GM20000 (cell line): ENCODE measurements at regions not wholly inside any gene's neighbourhood (a gene's known extent, or its start where the extent isn't known, plus 50 kb on each side); places are given as distances from the start of the nearest gene placed in this dataset.

Experiments used
- DNase-seq: peaks from one replicate; pipeline ENCODE4 v3.0.0; 2012; ENCODE audit warnings: low spot score
- CTCF ChIP-seq: IDR thresholded peaks from 2 replicates; pipeline ENCODE4 v1.5.1; 2012; ENCODE audit warnings: mild to moderate bottlenecking, control low read depth; ENCODE audit errors: extremely low read depth, missing control alignments

GRCh38 chr4:156241896-156242295 is 288.2 kb upstream of the CTSO start:
- TF ChIP-seq CTCF, result no peak
- no peak for DNase-seq

DNA sequence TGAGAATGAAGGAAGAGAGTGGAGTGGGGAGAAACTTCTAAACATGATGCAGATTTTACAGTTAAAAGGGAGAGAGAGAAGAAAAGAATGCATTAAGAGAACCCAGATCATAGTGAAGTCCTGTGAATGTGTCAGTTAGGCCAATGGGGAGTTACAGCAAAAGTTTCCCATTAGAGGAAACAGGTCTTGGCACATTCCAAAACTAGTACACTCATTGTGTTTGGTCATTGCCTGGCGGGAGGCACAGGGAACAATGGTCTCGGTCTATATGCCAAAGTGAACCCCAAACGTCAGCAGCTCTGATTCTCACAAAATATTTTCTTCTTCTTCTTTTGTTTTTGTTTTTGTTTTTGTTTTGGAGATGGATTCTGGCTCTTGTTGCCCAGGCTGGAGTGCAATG is 284.5 kb upstream of the CTSO start:
- DNase-seq, result no peak
- TF ChIP-seq CTCF, result no peak

DNA sequence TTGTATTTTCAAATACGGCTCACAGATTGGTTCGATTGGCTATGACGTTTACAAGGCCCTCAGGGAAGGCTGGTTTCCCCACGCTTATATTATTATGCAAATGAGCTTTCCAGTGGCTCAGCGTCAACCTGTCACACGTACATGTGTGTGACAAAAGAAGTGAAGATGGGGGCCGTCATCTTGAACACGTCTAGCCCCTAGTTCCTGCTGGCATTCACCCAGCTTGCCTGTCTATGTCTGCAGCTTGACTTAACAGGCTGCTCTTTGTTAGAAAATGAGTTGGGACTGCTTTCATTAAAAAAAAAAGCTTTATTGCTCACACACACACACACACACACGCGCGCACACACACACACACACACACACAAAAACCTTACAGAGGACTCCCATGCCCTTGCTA is 283.6 kb upstream of the CTSO start:
- no peak for TF ChIP-seq CTCF
- DNase-seq, result no peak

- DNase-seq, result no peak
- no peak for TF ChIP-seq CTCF
Observed at GRCh38 chr4:156230176-156230575, 276.5 kb upstream of the CTSO start.

DNA sequence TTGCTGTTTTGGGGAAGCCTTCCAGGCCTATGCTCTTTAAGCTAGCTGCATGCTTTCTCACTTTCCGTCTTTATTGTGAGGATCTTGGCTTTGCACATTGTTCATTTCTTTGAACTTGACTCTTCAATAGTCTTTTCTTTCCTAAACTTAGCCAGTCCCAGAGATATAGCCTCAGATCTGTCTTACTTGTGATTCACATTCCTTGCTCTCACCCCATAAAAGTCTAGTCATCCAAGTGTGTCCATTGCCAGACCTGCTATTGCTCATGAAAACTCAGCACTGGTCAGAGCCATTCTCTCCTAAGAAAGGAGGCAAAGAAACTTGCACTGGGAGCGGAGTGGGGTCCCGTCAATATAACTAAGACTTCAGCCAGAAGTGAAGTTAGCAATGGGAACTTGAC is 275.0 kb upstream of the CTSO start:
- DNase-seq, result no peak
- TF ChIP-seq CTCF, result no peak

GRCh38 chr4:156227321-156227720 is 273.7 kb upstream of the CTSO start:
- TF ChIP-seq CTCF, result no peak
- DNase-seq, result no peak

- TF ChIP-seq CTCF, result no peak
- DNase-seq, result no peak
Observed at GRCh38 chr4:156223985-156224384, 270.3 kb upstream of the CTSO start.
